ENCODE measurements at regions not wholly inside any gene's neighbourhood (a gene's known extent, or its start where the extent isn't known, plus 50 kb on each side); places are given as distances from the start of the nearest gene placed in this dataset.

DNA sequence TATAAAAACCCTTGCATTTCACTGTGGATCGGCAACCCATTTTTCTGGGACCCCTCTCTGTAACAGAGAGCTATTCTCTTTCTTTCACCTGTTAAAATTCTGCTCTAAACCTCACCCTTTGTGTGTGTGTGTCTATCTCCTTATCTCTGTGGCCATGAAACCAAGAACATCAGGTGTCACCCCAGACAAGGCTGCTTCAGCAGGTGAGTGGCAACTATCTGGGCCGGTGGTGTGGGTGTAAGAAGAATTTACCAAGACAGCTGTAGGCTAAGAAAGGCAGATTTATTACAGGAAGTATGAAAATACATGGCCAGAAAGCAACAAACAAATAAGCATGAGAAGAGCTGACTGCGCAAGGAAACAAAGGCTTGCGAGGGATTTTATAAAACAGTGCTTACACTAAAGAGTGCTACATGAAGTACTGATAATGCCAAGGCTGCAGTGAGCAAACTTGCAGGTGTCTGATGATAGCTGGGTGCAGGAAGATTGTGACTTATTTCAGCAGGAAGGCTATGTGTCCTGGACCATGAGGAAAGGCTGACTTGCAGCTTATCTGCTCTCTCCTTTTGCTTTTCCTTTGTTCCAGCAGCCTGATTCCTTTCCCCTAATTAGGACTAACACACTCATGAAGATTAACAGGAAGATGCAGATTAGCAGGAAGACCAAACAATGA lies 421.1 kb downstream of the PTH2R start:
- TF ChIP-seq REST (IDR thresholded peaks at IDR 0.05; ENCODE audit: insufficient read depth in 1 of 2, low read depth in 2 of 2, low read length in 2 of 2) (no peak), POLR2AphosphoS5 (IDR thresholded peaks at IDR 0.05; ENCODE audit: low read depth, low read length) (no peak)

All from PFSK-1 (cell line).